GM18511 (cell line): ENCODE measurements at regions not wholly inside any gene's neighbourhood (a gene's known extent, or its start where the extent isn't known, plus 50 kb on each side); places are given as distances from the start of the nearest gene placed in this dataset.
"Not testable (repeated sequence)": the region's sequence is repeated elsewhere in the genome, so short reads cannot be mapped to it uniquely, and the experiment has no call there.

Experiments used
- ATAC-seq: cut with Tn5 transposase; IDR thresholded peaks from one replicate; pipeline ENCODE4 v1.9.1; 2021; ENCODE audit warnings: mild to moderate bottlenecking, moderate library complexity; ENCODE audit not compliant: unreplicated experiment

GRCh38 chr6:56904068-56904467 lies 50.8 kb upstream of the BEND6 start:
- no peak for ATAC-seq

- ATAC-seq = peak; percentile 58
Measured at GRCh38 chr6:56902641-56903464, 52.1 kb upstream of the BEND6 start.

- no peak for ATAC-seq
Measured at GRCh38 chr6:56900784-56901183, 54.1 kb upstream of the BEND6 start.

- ATAC-seq = no peak
Measured at GRCh38 chr6:56899753-56900152, 55.2 kb upstream of the BEND6 start.

- no peak for ATAC-seq
Measured at GRCh38 chr6:56899311-56899710, 55.6 kb upstream of the BEND6 start.

- ATAC-seq = no peak
Measured at GRCh38 chr6:56897789-56898529, 56.9 kb upstream of the BEND6 start.

- no peak for ATAC-seq
Measured at GRCh38 chr6:56891754-56892153, 63.2 kb upstream of the BEND6 start.

- ATAC-seq = peak; percentile 89
Measured at GRCh38 chr6:56890683-56891429, 64.1 kb upstream of the BEND6 start.

GRCh38 chr6:56890066-56890465 lies 64.8 kb upstream of the BEND6 start:
- ATAC-seq = no peak

- ATAC-seq = no peak
Measured at GRCh38 chr6:56889492-56889891, 65.4 kb upstream of the BEND6 start.

- ATAC-seq = no peak
Measured at GRCh38 chr6:56888687-56889086, 66.2 kb upstream of the BEND6 start.

- ATAC-seq = no peak
Measured at GRCh38 chr6:56887086-56887485, 67.8 kb upstream of the BEND6 start.

- no peak for ATAC-seq
Measured at GRCh38 chr6:56877922-56878321, 77.0 kb upstream of the BEND6 start.

GRCh38 chr6:56875961-56876360 lies 78.9 kb upstream of the BEND6 start:
- no peak for ATAC-seq

GRCh38 chr6:56875523-56875922 lies 79.4 kb upstream of the BEND6 start:
- ATAC-seq = no peak

GRCh38 chr6:56874328-56874727 lies 80.6 kb upstream of the BEND6 start:
- ATAC-seq = no peak

GRCh38 chr6:56870053-56870452 lies 84.9 kb upstream of the BEND6 start:
- ATAC-seq = not testable (repeated sequence)

- ATAC-seq = no peak
Measured at GRCh38 chr6:56869346-56869745, 85.6 kb upstream of the BEND6 start.

- ATAC-seq = no peak
Measured at GRCh38 chr6:56868687-56869086, 86.2 kb upstream of the BEND6 start.

GRCh38 chr6:56866917-56867522 lies 87.9 kb upstream of the BEND6 start:
- ATAC-seq = no peak
